ENCODE measurements at regions not wholly inside any gene's neighbourhood (a gene's known extent, or its start where the extent isn't known, plus 50 kb on each side); places are given as distances from the start of the nearest gene placed in this dataset.

DNA sequence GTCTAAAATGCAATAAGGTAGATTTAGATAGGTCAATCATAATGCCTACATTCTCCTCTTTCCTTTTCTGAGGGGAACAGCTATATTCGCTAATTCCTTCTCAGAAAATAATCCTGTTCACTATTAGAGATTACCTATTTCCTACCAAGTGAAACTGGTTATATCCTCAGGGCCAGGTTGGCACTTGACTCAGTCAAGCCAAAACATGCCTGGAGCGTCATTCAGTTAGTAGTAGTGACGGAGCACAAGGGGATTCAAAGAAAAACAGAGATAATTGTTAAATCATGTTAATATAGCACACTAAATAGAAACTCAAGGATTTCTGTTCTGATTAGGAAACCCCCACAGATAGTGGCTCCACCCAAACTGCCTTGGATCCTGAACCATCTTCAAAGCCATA is 515.4 kb upstream of the PTPRD start:
- no peak for TF ChIP-seq POLR2A (IDR thresholded peaks at IDR 0.05)
- TF ChIP-seq, protein P1, sequence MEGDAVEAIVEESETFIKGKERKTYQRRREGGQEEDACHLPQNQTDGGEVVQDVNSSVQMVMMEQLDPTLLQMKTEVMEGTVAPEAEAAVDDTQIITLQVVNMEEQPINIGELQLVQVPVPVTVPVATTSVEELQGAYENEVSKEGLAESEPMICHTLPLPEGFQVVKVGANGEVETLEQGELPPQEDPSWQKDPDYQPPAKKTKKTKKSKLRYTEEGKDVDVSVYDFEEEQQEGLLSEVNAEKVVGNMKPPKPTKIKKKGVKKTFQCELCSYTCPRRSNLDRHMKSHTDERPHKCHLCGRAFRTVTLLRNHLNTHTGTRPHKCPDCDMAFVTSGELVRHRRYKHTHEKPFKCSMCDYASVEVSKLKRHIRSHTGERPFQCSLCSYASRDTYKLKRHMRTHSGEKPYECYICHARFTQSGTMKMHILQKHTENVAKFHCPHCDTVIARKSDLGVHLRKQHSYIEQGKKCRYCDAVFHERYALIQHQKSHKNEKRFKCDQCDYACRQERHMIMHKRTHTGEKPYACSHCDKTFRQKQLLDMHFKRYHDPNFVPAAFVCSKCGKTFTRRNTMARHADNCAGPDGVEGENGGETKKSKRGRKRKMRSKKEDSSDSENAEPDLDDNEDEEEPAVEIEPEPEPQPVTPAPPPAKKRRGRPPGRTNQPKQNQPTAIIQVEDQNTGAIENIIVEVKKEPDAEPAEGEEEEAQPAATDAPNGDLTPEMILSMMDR (IDR thresholded peaks at IDR 0.05) = no peak
